BLaER1 (cell line): ENCODE measurements at regions not wholly inside any gene's neighbourhood (a gene's known extent, or its start where the extent isn't known, plus 50 kb on each side); places are given as distances from the start of the nearest gene placed in this dataset.

Experiments
- H3K27ac ChIP-seq: shearing (Covaris generic); formaldehyde crosslinking; 2 replicates; pipeline ENCODE4 v1.8.1; 2022
- H3K27me3 ChIP-seq: shearing (Covaris generic); formaldehyde crosslinking; 2 replicates; pipeline ENCODE4 v1.8.1; 2022
- H3K36me3 ChIP-seq: shearing (Covaris generic); formaldehyde crosslinking; 2 replicates; pipeline ENCODE4 v1.8.1; 2022
- H3K4me1 ChIP-seq: shearing (Covaris generic); formaldehyde crosslinking; 2 replicates; pipeline ENCODE4 v1.8.1; 2022
- H3K4me2 ChIP-seq: shearing (Covaris generic); formaldehyde crosslinking; 2 replicates; pipeline ENCODE4 v1.8.1; 2022
- H3K4me3 ChIP-seq: shearing (Covaris generic); formaldehyde crosslinking; 2 replicates; pipeline ENCODE4 v1.8.1; 2022
- H3K9ac ChIP-seq: shearing (Covaris generic); formaldehyde crosslinking; 2 replicates; pipeline ENCODE4 v1.8.1; 2022
- H3K9me3 ChIP-seq: shearing (Covaris generic); formaldehyde crosslinking; 2 replicates; pipeline ENCODE4 v1.8.1; 2022
- H4K20me1 ChIP-seq: shearing (Covaris generic); formaldehyde crosslinking; 2 replicates; pipeline ENCODE4 v1.8.1; 2022
- Cebpa-rat ChIP-seq: shearing (Covaris generic); IDR thresholded peaks from 2 replicates; pipeline ENCODE4 v1.8.1; 2022

- H3K4me2 ChIP-seq, result no peak overlapping the region
- no peaks in the 10 kb centered on the region for H3K36me3 ChIP-seq
- no peak overlapping the region for H3K9ac ChIP-seq
- H3K4me1 ChIP-seq, result no peaks in the 10 kb centered on the region
- H3K27me3 ChIP-seq, result no peaks in the 10 kb centered on the region
- no peak for TF ChIP-seq Cebpa-rat
- H3K27ac ChIP-seq, result no peak overlapping the region
- no peak overlapping the region for H3K4me3 ChIP-seq
- no peaks in the 10 kb centered on the region for H4K20me1 ChIP-seq
- peaks cover 9% of the 10 kb centered on the region; the same call in 1 of the 2 replicates for H3K9me3 ChIP-seq
Observed at GRCh38 chr2:7974936-7975335, 706.9 kb upstream of the ID2 start.

GRCh38 chr2:7976206-7976605, 705.6 kb upstream of the ID2 start:
- no peak overlapping the region for H3K4me3 ChIP-seq
- H3K27me3 ChIP-seq, result no peaks in the 10 kb centered on the region
- H3K27ac ChIP-seq, result no peak overlapping the region
- no peak for TF ChIP-seq Cebpa-rat
- peaks cover 2% of the 10 kb centered on the region; the same call in 1 of the 2 replicates for H3K9me3 ChIP-seq
- H3K4me2 ChIP-seq, result no peak overlapping the region
- H3K36me3 ChIP-seq, result no peaks in the 10 kb centered on the region
- no peak overlapping the region for H3K9ac ChIP-seq
- no peaks in the 10 kb centered on the region for H4K20me1 ChIP-seq
- no peaks in the 10 kb centered on the region for H3K4me1 ChIP-seq

GRCh38 chr2:7977981-7978380, 703.9 kb upstream of the ID2 start:
- Histone ChIP-seq H3K4me3 (no peak overlapping the region), H3K27ac (no peak overlapping the region), H3K4me1 (no peaks in the 10 kb centered on the region), H3K27me3 (no peaks in the 10 kb centered on the region), H4K20me1 (no peaks in the 10 kb centered on the region), H3K36me3 (no peaks in the 10 kb centered on the region), H3K9me3 (peaks cover 5% of the 10 kb centered on the region), H3K9ac (no peak overlapping the region), H3K4me2 (no peak overlapping the region)
- TF ChIP-seq Cebpa-rat, result no peak

GRCh38 chr2:7982054-7982453, 699.8 kb upstream of the ID2 start:
- no peaks in the 10 kb centered on the region for H3K27me3 ChIP-seq
- TF ChIP-seq Cebpa-rat, result no peak
- H4K20me1 ChIP-seq, result no peaks in the 10 kb centered on the region
- H3K9ac ChIP-seq, result no peak overlapping the region
- no peak overlapping the region for H3K27ac ChIP-seq
- H3K4me3 ChIP-seq, result no peak overlapping the region
- no peaks in the 10 kb centered on the region for H3K36me3 ChIP-seq
- no peak overlapping the region for H3K4me2 ChIP-seq
- no peaks in the 10 kb centered on the region for H3K4me1 ChIP-seq
- peaks cover 5% of the 10 kb centered on the region for H3K9me3 ChIP-seq

GRCh38 chr2:7983451-7983850, 698.4 kb upstream of the ID2 start:
- no peaks in the 10 kb centered on the region for H3K4me1 ChIP-seq
- H3K4me2 ChIP-seq, result no peak overlapping the region
- peaks cover 5% of the 10 kb centered on the region for H3K9me3 ChIP-seq
- H3K36me3 ChIP-seq, result no peaks in the 10 kb centered on the region
- H3K4me3 ChIP-seq, result no peak overlapping the region
- no peak overlapping the region for H3K9ac ChIP-seq
- no peak for TF ChIP-seq Cebpa-rat
- H3K27me3 ChIP-seq, result no peaks in the 10 kb centered on the region
- no peak overlapping the region for H3K27ac ChIP-seq
- no peaks in the 10 kb centered on the region for H4K20me1 ChIP-seq

- TF ChIP-seq Cebpa-rat, result no peak
- no peaks in the 10 kb centered on the region for H3K4me1 ChIP-seq
Observed at GRCh38 chr2:7983912-7984311, 697.9 kb upstream of the ID2 start.

GRCh38 chr2:7984693-7985353, 697.0 kb upstream of the ID2 start:
- TF ChIP-seq Cebpa-rat, result no peak
- H4K20me1 ChIP-seq, result no peaks in the 10 kb centered on the region
- H3K9me3 ChIP-seq, result peaks cover 5% of the 10 kb centered on the region
- no peak overlapping the region for H3K4me3 ChIP-seq
- no peak overlapping the region for H3K4me2 ChIP-seq
- no peak overlapping the region for H3K27ac ChIP-seq
- no peak overlapping the region for H3K9ac ChIP-seq
- H3K36me3 ChIP-seq, result no peaks in the 10 kb centered on the region
- H3K4me1 ChIP-seq, result no peaks in the 10 kb centered on the region
- no peaks in the 10 kb centered on the region for H3K27me3 ChIP-seq

More at GRCh38 chr2:7983912-7984311, 697.9 kb upstream of the ID2 start:
- Histone ChIP-seq H4K20me1 (no peaks in the 10 kb centered on the region), H3K9me3 (peaks cover 5% of the 10 kb centered on the region), H3K4me2 (no peak overlapping the region), H3K27ac (no peak overlapping the region), H3K27me3 (no peaks in the 10 kb centered on the region), H3K9ac (no peak overlapping the region), H3K4me3 (no peak overlapping the region), H3K36me3 (no peaks in the 10 kb centered on the region)

- Histone ChIP-seq H4K20me1 (no peaks in the 10 kb centered on the region), H3K4me2 (no peak overlapping the region), H3K27ac (no peak overlapping the region), H3K9me3 (peaks cover 5% of the 10 kb centered on the region), H3K9ac (no peak overlapping the region), H3K27me3 (no peaks in the 10 kb centered on the region), H3K4me3 (no peak overlapping the region), H3K36me3 (no peaks in the 10 kb centered on the region), H3K4me1 (no peaks in the 10 kb centered on the region)
- TF ChIP-seq Cebpa-rat, result no peak
Observed at GRCh38 chr2:7986431-7986830, 695.4 kb upstream of the ID2 start.

- H3K36me3 ChIP-seq, result no peaks in the 10 kb centered on the region
- H3K9ac ChIP-seq, result no peak overlapping the region
- no peaks in the 10 kb centered on the region for H3K4me1 ChIP-seq
- no peaks in the 10 kb centered on the region for H3K27me3 ChIP-seq
- H4K20me1 ChIP-seq, result no peaks in the 10 kb centered on the region
- H3K4me3 ChIP-seq, result no peak overlapping the region
- H3K9me3 ChIP-seq, result no peaks in the 10 kb centered on the region
- H3K4me2 ChIP-seq, result no peak overlapping the region
- no peak overlapping the region for H3K27ac ChIP-seq
- TF ChIP-seq Cebpa-rat, result no peak
Observed at GRCh38 chr2:7987992-7988391, 693.9 kb upstream of the ID2 start.

GRCh38 chr2:7988440-7988839, 693.4 kb upstream of the ID2 start:
- Histone ChIP-seq H3K4me3 (no peak overlapping the region), H3K27ac (no peak overlapping the region), H3K9ac (no peak overlapping the region), H3K27me3 (no peaks in the 10 kb centered on the region), H4K20me1 (no peaks in the 10 kb centered on the region), H3K36me3 (no peaks in the 10 kb centered on the region), H3K4me2 (no peak overlapping the region), H3K4me1 (no peaks in the 10 kb centered on the region), H3K9me3 (no peaks in the 10 kb centered on the region)
- TF ChIP-seq Cebpa-rat, result no peak

- no peak overlapping the region for H3K27ac ChIP-seq
- H3K4me3 ChIP-seq, result no peak overlapping the region
- no peak overlapping the region for H3K9ac ChIP-seq
- no peaks in the 10 kb centered on the region for H3K27me3 ChIP-seq
- no peak overlapping the region for H3K4me2 ChIP-seq
- H3K36me3 ChIP-seq, result no peaks in the 10 kb centered on the region
- no peak for TF ChIP-seq Cebpa-rat
- H3K9me3 ChIP-seq, result no peaks in the 10 kb centered on the region
- H4K20me1 ChIP-seq, result no peaks in the 10 kb centered on the region
- H3K4me1 ChIP-seq, result peaks cover 9% of the 10 kb centered on the region
Observed at GRCh38 chr2:7989823-7990222, 692.0 kb upstream of the ID2 start.
